KBM-7 (cell line): ENCODE measurements at regions not wholly inside any gene's neighbourhood (a gene's known extent, or its start where the extent isn't known, plus 50 kb on each side); places are given as distances from the start of the nearest gene placed in this dataset.

ENCODE experiments used
- DNase-seq: peaks from one replicate; pipeline ENCODE4 v3.0.0-alpha.2; 2015
- in situ Hi-C: fragments of 300-500 bp; cut with MboI; formaldehyde crosslinking; loops from 2 replicates; pipeline ENCODE4 v1.14.3; 2020; ENCODE audit warnings: low sequenced_read_pairs, low pct_unique_long_range_greater_than_20kb, mixed read lengths

DNA sequence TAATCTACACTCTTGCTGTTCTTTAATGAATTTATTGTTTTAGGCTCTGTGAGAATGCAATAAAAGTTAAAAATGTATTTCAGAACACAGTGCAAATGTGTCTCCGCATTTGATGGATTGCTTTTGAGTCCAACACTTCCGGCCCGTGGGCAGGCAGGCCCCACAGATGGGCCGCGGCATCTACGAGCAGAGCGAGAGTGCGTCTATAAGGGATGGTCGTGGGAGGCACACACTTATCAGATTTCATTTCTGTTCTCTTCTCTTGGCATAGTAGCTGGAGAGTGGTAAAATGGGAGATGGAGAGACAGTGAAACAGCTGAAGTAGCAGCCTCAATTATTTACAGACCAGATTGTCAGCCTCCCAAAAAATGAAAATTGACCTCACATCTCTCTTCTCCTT lies 134.2 kb downstream of the NAV1 start:
- DNase-seq: no peak
- in situ Hi-C loops: no loop called here

DNA sequence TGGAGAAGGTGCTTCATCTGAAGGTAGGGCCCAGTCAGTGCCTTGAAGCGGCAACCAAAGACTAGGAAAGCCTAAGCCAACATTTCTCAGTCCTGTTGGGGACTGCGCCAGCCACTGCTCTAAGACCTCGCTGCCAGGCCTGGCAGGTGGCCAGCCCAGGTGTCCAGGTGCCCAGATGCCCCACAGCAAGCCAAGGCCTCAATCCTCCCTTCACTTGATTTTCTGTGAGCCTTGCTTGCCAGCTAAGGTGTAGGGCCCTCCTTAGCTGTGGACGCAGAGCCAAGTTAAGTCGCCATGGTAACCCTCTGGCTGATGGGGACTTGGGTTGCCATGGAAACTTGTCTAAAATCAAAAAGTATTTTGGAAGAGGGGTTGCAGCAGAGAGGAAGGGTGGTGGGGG lies 135.0 kb downstream of the NAV1 start:
- in situ Hi-C loops: no loop called here
- DNase-seq: no peak

DNA sequence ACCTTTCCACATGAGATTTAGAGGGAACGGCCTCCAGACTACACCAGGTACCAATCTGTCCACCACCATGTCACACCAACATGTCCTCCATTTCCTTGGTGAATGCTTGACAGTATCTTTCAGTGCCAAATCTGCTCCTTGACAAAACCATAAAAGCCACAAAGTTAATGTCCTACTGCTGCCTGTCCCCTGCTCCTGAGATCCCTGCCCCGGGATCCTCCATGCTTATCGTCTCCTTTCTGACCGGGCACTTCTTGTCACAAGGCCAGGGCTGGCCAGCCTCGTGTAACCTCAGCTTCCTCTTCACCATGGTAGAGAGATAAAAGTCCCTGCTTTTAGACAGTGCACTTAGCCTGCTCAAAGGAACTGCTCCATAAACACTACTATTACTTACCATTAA lies 136.2 kb downstream of the NAV1 start:
- in situ Hi-C loops: no loop called here
- peak; percentile 35 for DNase-seq

DNA sequence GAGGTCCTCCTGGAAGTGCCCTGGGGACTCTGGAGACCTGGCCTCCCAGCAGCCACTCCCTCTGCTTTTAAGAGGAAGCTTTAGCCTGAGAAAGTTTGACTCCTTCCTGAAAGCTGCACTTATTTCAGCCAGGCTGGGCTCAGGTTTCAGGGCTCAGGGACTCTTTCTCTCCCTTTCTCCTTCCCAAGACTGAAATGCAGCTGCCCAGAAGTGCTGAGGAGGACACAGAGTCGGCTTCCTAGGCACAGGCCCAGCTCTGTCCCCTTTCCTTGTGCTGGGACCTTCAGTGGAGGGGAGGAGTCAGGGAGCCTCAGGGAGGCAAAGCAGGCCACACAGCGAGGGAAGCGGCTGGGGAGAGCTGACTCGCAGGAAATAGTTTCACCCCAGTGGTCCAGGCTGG lies 137.3 kb downstream of the NAV1 start:
- DNase-seq: peak; percentile 28
- in situ Hi-C loops: no loop called here

DNA sequence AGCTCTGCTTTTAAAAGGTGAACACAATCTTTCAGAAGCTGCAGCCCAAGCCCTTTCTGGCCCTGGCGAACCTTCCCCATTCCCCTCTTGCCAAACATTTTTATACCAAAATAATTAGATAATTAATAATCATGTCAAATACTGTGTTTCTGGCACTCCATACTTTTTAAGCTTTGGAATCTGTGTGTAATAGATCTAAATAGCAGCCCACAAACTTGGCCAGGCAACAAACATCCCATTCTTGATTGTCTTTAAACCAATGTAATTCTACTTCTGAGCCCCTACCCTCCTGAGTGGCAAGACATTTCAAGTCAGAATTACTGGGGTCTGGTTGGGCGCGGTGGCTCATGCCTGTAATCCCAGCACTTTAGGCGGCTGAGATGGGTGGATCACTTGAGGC lies 137.7 kb downstream of the NAV1 start:
- DNase-seq: no peak
- in situ Hi-C loops: no loop called here

DNA sequence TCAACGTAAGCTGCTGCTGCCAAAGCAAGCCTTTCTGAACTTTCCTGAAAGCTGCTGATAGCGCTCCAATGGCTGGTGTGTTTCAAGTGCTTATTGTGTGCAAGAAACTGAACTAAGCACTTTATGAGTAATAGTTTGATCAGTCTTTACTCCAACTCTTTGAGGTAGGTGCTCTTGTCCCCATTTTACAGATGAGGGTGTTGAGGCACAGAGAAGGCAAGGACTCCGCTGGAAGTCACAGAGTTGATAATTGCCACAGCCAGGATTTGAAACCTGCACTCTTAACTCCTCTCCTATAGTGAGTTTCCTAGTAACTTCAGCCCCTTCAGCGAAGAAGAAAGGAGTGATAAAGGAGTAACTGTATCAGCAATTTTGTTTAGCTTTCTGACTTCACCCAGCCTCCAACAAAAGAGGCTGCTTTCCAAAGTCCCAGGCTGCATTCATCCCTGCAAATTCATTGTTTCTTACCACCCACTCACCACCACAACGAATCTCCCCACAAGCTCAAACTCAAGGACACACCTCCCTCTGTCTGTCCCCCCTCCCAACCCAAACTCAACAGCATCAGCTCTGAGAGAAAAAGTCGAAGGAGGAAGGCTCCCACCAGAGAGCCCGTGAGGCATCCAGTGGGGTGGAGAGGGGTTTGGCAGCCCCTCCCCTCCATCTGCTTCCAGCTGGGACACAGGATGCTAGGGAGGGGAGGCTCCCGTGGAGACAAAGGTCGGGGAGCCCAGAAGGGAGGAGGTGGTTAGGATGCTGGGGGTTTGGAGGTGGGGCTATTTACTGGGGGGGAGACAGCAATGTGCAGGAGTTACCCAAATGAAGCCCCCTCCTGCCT lies 139.6 kb downstream of the NAV1 start:
- in situ Hi-C loops: no loop called here
- DNase-seq: no peak

DNA sequence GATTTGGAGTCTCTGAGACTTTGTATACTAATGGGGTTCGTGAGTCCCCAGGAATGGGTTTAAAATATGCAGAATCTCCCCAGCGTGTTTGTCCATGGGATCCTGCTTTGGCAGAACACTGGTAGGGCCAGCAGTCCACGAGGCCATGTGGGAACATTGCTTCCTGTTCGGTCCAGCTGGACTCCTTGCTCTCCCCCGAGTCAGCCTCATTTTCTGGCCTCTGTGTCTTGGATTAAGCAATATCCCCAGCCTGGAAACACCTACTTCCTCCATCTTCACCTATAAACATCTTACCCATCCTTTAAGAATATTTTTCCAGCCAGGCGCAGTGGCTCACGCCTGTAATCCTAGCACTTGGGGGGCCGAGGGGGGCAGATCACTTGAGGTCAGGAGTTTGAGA lies 142.4 kb downstream of the NAV1 start:
- no peak for DNase-seq
- in situ Hi-C loops: no loop called here

DNA sequence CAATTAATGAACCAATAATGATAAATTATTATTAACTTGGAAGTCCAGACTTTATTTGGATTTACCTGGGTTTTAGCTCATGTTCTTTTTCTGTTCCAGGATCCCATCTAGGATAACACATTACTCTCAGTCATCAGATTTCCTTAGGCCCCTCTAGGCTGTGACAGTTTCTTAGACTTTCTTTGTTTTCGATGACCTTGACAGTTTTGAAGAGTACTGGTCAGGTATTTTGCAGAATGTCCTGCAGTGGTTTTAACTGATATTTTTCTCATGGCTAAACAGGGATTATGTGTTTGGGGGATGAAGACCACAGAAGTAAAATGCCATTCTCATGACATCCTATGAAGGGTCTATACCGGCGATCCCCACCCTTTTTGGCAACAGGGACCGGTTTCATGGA lies 144.0 kb downstream of the NAV1 start:
- DNase-seq: no peak
- in situ Hi-C loops: no loop called here

DNA sequence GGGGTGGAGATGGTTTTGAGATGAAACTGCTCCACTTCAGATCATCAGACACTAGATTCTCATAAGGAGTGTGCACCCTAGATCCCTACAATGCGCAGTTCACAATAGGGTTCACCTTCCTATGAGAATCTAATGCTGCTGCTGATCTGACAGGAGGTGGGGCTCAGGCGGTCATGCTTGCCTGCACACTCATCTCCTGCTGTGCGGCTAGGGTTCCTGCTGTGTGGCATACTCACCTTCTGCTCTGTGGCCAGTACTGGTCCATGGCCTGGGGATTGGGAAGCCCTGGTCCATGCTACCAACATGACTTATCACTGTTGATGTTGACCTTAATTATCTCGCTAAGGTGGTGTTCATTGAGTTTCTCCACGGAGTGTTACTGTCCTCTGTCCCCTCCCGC lies 144.5 kb downstream of the NAV1 start:
- DNase-seq: no peak
- in situ Hi-C loops: no loop called here

DNA sequence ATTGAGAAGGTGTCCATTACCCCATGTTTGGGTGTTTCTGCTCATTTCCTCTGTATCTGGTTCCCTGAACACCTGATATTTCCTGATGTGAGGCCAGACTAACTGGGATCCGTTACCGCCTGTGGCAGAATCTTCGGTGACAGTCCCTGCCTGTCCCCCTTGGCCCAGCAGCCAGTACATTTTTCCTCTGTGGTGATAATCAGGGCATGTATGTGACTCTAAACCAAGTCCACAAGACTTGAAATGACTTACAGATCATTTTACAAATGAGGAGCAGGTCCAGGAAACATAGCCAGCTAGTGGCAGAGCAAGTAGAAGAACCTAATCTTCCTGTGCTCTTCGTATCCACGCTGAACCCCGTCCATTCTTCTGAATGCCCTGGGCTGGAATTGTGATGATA lies 143.5 kb upstream of the IPO9 start:
- no peak for DNase-seq
- in situ Hi-C loops: no loop called here

DNA sequence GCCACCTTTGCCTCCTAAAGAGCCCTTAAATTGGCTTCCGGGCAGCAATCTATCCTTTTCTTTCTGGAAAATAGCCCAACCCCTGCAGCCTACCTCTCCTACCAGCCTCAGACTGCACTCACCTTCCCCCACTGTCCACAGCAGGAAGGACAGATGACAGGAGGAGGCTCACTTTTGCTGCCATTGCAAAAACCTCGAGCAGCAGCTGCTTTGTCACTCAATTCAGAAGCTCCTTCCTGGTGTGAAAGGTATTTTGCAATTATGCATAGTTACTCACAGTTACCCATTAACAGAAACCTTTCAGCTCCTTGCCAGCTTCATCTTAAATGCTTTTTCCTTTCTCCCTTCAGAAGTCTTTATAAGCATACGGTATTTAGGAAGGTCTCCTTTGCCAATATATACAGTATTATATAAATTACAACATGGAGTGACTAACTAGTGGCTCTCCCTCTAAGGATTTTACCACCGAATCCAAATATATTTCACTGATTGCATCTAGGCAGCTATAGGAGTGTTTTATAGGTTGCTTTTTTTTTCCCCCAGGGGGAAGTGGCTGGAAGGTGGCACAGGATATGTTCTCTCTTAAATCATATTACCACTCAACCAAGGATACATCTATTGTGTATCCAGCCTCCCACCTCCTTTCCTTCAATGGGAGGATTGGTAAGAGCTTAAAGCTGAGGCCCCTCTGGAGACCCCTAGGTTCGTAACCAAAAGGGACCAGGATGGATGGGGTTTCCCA lies 142.1 kb upstream of the IPO9 start:
- no peak for DNase-seq
- in situ Hi-C loops: no loop called here

DNA sequence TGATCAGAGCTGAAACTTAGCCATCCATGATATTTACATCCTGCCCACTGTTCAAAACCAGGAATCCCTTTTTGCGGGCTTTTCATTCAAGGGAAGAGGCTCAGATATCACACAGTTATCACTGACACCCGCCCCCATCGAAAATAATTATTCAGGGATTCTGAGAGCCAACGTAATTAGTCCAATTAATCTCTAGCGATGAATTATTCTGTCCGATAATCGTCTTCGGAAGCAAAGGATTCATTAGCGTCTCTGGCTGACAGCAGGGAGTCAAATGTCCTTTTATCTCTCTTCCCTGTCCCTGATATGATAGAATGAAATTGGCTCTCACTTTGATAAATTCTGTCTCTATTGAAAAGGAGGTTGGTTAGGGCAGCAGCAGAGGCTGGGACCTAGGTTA lies 140.4 kb upstream of the IPO9 start:
- DNase-seq: no peak
- in situ Hi-C loops: no loop called here

DNA sequence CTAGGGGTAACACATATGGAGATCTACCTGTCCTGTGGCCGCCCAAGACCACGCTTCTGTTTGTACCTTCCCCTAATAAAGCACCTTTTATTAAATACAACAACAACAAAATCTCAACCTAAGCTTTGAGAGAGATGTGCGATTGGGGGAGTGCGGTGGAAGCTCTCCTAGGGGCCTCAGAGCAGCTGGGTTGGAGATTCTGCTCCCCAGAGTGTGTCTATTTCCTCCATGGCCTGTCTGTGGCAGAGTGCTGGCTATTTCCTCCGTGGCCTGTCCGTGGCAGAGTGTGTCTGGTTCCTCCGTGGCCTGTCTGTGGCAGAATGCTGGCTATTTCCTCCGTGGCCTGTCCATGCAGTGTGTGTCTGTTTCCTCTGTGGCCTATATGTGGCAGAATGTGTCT lies 139.3 kb upstream of the IPO9 start:
- DNase-seq: no peak
- in situ Hi-C loops: no loop called here

DNA sequence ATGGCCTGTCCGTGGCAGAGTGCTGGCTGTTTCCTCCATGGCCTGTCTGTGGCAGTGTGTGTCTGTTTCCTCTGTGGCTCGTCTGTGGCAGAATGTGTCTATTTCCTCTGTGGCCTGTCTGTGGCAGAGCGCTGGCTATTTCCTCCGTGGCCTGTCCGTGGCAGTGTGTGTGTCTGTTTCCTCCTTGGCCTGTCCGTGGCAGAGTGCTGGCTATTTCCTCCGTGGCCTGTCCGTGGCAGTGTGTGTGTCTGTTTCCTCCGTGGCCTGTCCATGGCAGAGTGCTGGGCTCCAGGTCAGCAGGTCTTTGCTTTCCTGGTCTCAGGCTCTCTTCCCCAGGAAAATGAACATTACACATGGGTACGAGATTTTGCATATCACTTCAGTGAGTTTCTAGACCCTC lies 138.4 kb upstream of the IPO9 start:
- no peak for DNase-seq
- in situ Hi-C loops: no loop called here

DNA sequence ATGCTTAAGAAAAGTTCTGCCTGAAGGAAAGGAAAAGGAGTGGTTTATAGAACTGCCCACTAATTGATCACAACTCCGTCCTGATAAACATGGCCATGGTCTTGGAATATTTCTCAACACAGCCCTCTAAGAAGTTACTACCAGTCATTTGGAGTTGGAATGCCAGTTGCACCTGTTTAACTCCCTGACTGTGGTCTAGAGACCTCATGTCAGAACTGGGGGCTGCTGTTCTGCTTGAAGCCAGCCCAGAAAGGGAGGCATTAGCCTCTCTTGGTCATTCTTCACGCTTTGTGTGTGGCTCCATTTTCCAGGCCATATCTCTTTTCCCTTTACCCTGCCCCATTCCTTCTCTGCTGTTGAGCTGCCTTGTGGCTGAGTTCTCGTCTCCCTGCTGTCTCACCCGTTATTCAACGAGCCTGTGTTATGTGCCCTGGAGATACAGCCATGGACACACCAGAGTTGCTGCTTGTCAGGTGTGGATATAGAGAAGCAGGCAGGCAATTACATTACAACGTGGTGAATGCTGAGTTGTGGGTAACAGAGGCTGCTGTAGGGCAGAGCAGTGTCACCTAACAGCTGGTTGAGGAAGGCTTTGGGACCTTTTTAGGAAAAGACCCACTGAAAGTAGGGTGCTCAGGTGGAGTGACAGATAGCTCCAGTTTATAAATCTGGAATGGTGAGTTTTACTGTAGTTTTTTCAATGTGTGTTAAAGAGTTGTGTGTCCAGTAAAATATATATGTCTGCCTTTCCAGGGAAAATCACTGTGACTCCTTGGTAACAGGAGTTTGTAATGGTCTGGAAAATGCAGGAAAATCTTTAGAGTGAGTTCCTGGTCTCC lies 137.0 kb upstream of the IPO9 start:
- no peak for DNase-seq
- in situ Hi-C loops: no loop called here

DNA sequence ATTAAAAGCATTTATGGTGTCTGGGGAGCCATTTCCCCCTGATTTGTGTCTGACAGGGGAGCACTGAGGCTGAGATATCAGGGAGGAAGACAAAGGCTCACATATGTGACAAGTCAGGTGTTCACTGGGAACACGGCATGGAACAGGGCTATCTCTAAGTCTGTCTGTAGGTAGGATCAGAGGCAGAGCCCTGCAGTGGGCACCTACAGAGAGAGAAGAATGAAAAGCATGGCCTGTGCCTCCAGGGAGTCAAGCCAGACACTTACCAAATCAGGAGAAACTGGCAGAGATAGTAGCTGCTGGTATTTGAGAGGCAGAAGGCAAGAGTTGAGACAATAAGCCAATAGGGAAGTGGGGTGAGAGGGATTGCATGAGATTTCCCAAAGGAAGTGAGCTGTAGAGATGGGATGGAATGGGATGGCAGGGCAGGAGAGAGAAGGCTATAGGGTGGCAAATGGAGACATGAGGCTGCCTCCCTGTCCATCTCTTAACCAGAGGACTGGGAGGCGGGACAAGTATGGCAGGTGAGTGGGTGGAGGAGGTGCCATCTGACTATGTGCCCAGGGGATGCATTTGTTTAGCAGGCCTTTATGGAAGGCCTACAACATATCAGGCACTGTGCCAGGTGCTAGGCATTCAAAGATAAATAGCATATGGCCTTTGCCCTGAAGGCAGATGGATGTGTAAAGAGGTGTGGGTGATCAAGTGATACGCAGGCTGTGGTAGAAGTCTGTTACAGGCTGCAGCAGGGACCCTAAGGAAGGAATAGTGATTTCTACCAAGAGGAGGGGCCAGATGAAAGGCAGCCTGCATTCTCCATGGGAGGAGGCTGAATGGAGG lies 136.2 kb upstream of the IPO9 start:
- no peak for DNase-seq
- in situ Hi-C loops: no loop called here

DNA sequence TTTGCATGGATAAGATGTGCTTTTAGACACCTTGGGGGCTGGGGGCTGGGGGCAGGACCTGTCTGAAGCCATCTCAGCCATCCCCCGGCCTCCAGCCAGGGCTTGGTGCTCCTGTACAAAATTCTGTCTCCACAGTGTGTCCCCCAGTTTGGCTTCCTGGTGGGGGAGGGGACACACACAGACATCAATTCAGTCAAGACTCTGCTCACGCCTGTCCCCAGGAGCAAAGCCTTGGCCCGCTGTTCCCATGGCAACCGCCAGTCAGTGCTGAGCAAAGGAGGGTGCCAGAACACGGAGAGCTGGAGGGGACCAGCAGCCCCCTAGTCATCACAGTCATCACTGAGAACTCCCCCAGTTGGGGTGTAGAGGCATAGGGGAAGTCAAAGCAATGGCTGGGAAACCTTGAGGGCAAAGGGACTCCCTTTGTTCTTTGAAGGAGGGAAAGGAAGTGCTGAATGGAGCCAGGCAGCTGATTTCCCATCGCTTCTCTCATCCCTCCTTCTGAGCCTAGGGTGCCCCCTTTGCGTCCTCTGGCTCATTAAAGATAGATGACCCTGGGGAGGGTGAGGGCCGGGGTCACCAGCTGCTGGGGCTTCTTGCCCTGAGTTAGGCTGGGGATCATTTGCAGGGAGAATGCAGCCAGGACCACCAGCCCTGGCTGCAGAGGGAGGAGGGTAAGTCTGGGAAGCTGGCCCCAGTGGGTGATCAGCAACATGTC lies 134.9 kb upstream of the IPO9 start:
- in situ Hi-C loops: no loop called here
- no peak for DNase-seq

DNA sequence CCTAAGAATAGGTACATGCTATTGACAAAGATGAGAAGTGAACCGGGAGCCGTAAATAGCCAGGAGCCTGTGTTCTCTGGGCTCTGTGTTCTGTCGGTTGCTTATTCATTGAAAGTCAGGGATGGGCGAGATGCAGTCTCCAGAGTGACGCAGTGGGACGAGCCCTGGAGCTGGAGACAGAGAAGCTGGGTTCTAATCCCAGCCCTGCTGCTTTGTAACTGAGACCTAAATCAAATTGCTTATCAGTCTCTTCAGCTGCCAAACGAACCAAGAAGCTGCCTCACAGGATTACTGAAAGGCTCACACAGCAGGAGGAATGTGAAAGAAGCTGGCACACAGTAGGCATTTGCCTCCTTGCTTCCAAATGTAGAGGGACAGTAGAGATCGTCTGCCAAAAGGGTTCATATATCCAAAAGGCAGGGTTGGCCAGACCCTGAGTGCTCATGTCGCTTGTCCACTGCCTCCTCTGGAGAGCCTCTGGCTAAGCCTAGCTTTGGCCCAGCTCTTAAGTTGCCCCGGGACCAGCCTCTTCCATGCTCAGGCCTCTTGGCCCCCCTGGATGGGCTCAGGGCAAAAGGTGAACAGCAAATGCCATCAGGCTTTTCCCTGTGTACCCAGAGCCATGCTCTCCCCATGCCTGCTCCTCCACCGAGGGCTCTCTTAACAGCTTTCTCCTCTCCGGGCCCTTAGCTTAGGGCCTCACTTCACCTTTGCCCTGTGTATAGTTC lies 134.2 kb upstream of the IPO9 start:
- in situ Hi-C loops: no loop called here
- DNase-seq: no peak
